Left hindlimb (tissue), 1 donor: ENCODE measurements at regions not wholly inside any gene's neighbourhood (a gene's known extent, or its start where the extent isn't known, plus 50 kb on each side); places are given as distances from the start of the nearest gene placed in this dataset.

Experiments
- DNase-seq: peaks from one replicate; pipeline ENCODE4 v3.0.0-alpha.2; 2018

DNA sequence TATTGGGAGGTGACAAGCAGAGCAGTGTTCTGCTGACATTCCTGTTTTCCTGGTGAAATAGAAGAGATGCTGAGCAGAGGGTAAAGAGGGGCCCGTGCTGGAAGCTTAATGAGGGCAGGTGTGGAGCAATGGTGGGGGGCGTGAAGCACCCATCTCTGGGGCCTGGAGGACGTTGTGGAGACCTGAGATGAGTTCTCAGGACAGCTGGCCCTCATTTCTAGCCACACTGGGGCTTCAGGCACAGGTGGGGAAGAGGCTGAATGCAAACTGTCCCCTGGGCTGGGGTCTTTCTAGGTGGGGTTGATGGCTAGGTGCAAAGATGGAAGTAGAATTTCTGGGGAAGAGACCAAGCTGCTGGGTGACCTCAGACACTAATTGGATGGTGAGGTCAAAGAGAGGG is 274.2 kb upstream of the TCERG1L start:
- DNase-seq: no peak

- DNase-seq: no peak
Measured at GRCh38 chr10:131586958-131587357, 275.4 kb upstream of the TCERG1L start.

- no peak for DNase-seq
Measured at GRCh38 chr10:131587976-131588680, 276.6 kb upstream of the TCERG1L start.

GRCh38 chr10:131588704-131589220 is 277.2 kb upstream of the TCERG1L start:
- no peak for DNase-seq

GRCh38 chr10:131590567-131590966 is 279.0 kb upstream of the TCERG1L start:
- no peak for DNase-seq

DNA sequence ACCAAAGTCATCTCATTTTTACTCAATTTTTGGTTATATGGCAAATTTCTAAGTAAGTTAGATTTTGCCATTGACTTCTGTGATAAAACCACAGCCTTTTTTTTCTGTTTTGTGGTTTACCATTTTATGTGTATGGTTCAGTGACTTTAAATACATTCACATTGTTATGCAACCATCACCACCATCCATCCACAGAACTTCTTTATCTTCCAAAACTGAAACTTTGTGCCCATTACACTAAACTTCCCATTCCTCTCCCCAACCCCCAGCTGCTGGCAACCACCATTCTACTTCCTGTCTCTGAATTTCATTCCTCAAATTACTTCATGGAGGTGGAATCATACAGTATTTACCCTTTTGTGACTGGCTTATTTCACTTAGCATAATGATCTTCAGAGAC is 280.4 kb upstream of the TCERG1L start:
- no peak for DNase-seq

GRCh38 chr10:131609176-131609575 is 291.6 kb upstream of the PPP2R2D start:
- no peak for DNase-seq

- no peak for DNase-seq
Measured at GRCh38 chr10:131615150-131615549, 285.7 kb upstream of the PPP2R2D start.

- no peak for DNase-seq
Measured at GRCh38 chr10:131616040-131616439, 284.8 kb upstream of the PPP2R2D start.

DNA sequence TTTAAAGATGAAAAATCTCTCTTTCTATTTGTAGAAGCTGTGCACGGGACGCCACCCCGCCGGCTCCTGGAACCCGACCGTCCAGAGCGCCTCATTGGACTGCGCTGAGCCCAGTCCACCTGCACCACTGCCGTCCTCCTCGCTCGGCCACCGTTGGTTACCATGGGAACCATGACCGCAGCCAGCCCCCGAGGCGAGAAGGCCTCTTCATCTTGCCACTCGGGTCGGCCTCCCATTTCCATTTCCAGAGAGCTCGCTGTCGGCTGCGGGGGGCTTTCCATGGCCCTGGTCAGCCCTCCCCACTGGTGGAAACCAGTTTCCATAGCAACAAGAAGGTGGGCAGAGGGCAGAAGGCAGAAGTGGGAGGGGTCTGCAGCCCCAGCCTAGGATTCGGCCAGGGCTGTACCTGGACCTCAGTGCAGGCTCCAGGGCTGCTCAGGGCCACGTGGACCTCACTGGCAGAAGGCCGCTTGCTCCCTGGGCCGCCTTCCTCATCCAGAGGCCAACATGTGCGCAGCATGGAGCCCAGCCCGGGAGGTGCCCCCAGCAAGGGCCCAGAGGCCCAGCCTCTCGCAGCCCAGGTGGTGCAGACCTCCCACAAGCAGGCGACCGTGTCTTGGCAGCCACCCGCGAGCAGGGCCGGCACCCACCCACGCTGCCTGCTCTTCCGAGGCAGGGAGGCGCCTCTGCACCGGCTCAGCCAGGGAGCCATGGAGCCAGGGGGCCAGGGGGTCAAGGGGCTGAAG is 283.5 kb upstream of the PPP2R2D start:
- no peak for DNase-seq

DNA sequence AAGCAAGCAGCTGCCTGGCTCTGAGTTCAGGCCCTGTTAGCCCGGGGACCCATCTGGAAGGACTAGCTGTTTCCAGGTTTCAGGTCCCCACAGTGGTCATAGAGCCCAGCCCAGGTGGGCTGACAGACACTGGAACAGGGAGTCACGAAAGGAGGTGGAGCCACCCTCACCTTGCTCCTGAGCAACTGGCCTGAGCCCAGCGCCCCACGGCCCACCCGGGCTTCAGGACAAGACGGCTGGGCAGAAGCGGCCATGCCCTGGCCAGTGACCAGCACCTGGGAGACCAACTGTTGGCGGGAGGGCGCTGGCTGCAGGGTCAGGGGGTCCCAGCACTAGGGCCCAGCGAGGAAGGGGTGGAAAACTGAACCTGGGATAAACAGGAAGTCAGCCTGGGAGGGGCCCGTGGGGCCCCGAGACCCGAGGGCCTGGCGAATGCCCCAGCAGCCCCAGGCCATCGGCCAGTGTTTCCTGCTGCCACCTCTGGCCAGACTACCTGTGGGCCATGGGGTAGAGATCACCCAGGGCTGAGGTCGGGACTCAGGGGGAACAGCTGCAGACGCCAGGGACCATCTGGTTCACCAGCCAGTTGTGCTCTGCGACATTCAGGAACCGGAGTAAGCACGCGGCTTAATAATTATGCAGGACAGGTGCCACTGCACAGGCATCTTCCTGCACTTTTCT is 282.1 kb upstream of the PPP2R2D start:
- DNase-seq: no peak

GRCh38 chr10:131620314-131620713 is 280.5 kb upstream of the PPP2R2D start:
- no peak for DNase-seq

GRCh38 chr10:131620904-131621303 is 279.9 kb upstream of the PPP2R2D start:
- DNase-seq: no peak

- DNase-seq: no peak
Measured at GRCh38 chr10:131621784-131622624, 278.8 kb upstream of the PPP2R2D start.

DNA sequence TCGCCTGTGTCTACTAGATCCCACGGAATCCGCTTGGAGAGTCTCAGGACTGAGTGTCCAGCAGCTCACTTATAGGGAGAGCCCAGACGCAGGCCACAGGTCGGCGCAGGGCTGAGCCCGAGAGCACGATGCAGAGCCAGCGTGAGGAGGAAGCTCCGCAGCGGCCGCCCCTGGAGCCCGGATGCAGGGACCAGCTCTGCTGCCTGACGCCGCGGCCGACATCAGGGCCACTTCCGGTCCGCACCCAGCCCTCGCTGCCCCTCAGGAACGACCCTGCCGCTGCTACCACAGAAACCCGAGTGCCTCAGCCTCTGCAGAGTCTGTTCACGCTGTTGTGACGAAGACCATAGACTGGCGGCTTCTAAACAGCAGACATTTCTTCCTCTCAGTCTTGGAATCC is 275.8 kb upstream of the PPP2R2D start:
- DNase-seq: no peak

DNA sequence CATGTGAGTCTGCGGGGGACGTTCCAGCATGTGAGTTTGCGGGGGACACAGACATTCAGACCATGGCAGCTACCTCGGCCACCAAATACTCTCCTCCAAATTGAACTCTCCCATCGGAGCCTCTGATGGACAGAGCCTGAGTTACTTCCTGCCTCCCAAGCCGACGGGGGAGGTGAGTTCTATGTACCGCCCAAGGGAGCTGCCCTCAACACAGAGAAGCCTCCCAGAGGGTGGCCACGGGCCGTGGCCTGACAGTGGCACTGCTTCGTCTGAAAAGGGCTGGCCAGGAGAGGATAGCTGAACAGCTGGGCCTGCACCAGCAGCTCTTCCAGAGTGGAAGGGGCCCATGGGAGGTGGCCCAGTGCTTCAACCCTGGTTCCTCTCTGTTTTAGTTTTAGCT is 274.5 kb upstream of the PPP2R2D start:
- no peak for DNase-seq

DNA sequence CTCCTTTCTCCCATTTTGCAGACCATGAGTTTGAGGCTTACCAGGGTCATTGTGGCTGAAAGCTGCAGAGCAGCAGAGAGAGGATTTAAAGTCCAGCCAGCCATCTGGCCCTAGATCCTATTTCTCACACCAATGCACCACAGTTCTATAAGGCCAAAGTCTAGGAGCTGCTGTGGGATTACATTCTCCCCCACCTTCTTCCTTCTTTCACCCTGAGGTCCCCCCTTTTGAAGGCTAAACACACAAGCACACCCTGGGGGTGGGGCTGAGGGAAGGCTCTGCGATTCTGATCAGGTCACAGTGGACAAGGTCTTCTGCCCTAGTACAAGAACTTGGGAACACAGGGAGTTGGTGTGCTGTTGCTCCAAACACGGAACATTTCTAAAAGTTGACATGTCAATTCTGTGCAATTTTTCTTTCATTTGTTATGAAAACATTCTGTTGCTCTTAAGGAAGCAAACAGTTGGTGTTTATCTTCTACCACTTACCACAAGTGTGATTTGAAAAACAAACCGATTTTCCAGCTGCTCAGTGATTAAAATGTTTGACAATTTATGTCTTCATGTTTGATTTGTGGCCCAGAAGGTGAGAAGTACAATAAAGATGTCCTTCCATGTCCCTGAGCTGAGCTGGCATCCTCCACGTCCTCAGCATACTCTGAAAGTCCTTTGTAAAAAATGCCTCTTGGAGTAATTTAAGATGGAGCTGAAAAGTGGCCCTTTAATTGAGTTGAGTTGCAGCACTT is 271.6 kb upstream of the PPP2R2D start:
- DNase-seq: no peak

GRCh38 chr10:131630772-131631258 is 270.0 kb upstream of the PPP2R2D start:
- no peak for DNase-seq

- no peak for DNase-seq
Measured at GRCh38 chr10:131631619-131632018, 269.2 kb upstream of the PPP2R2D start.

- no peak for DNase-seq
Measured at GRCh38 chr10:131635564-131636015, 265.2 kb upstream of the PPP2R2D start.

- DNase-seq: no peak
Measured at GRCh38 chr10:131636116-131636515, 264.7 kb upstream of the PPP2R2D start.
